ENCODE measurements at regions not wholly inside any gene's neighbourhood (a gene's known extent, or its start where the extent isn't known, plus 50 kb on each side); places are given as distances from the start of the nearest gene placed in this dataset.

GRCh38 chr7:375901-376305 is 85.9 kb downstream of the FOXL3 start:
- peaks cover 10% of the 10 kb centered on the region for H3K4me1 ChIP-seq
- no peak for TF ChIP-seq POLR2A (IDR thresholded peaks at IDR 0.05)
- TF ChIP-seq CTCF (IDR thresholded peaks at IDR 0.05): no peak
- no peak overlapping the region for H3K4me3 ChIP-seq
- no peaks in the 10 kb centered on the region for H3K36me3 ChIP-seq (ENCODE audit: low read depth, missing control alignments)
- WGBS, 2 donors: 60 to 66% methylated on average over 18 to 19 of the region's 19 CpGs
- intact Hi-C loops (cut with DNase I; ENCODE audit: low total_unique reads): no loop called here
- no peak overlapping the region for H3K27ac ChIP-seq
- H3K27me3 ChIP-seq: no peaks in the 10 kb centered on the region
- no peak for DNase-seq
- H3K9me3 ChIP-seq: no peaks in the 10 kb centered on the region

- intact Hi-C loops (cut with DNase I; ENCODE audit: low total_unique reads): no loop called here
- TF ChIP-seq CTCF (IDR thresholded peaks at IDR 0.05) (no peak), POLR2A (IDR thresholded peaks at IDR 0.05) (no peak)
These were observed 86.5 kb downstream of the FOXL3 start for GRCh38 chr7:376306-377079.

GRCh38 chr7:377080-378040 is 87.4 kb downstream of the FOXL3 start:
- no peak overlapping the region for H3K27ac ChIP-seq
- no peak for TF ChIP-seq CTCF (IDR thresholded peaks at IDR 0.05)
- TF ChIP-seq POLR2A (IDR thresholded peaks at IDR 0.05): no peak
- no peaks in the 10 kb centered on the region for H3K27me3 ChIP-seq
- intact Hi-C loops (cut with DNase I; ENCODE audit: low total_unique reads): no loop called here
- H3K9me3 ChIP-seq: no peaks in the 10 kb centered on the region
- H3K36me3 ChIP-seq (ENCODE audit: low read depth, missing control alignments): no peaks in the 10 kb centered on the region
- H3K4me3 ChIP-seq: no peak overlapping the region
- H3K4me1 ChIP-seq: peaks cover 10% of the 10 kb centered on the region
- WGBS, 2 donors: 88 to 96% methylated on average over 9 to 35 of the region's 35 CpGs
- DNase-seq: no peak

More at GRCh38 chr7:376306-377079, 86.5 kb downstream of the FOXL3 start:
- Histone ChIP-seq H3K36me3 (ENCODE audit: low read depth, missing control alignments) (no peaks in the 10 kb centered on the region), H3K4me1 (peaks cover 10% of the 10 kb centered on the region), H3K27me3 (no peaks in the 10 kb centered on the region), H3K9me3 (no peaks in the 10 kb centered on the region), H3K4me3 (no peak overlapping the region), H3K27ac (no peak overlapping the region)
- 68 to 71% methylated on average over 17 to 39 of the region's 39 CpGs for WGBS, 2 donors
- no peak for DNase-seq

- Histone ChIP-seq H3K36me3 (ENCODE audit: low read depth, missing control alignments) (no peaks in the 10 kb centered on the region), H3K27ac (no peak overlapping the region), H3K27me3 (no peaks in the 10 kb centered on the region), H3K4me3 (no peak overlapping the region), H3K4me1 (peaks cover 10% of the 10 kb centered on the region), H3K9me3 (no peaks in the 10 kb centered on the region)
- no peak for TF ChIP-seq POLR2A (IDR thresholded peaks at IDR 0.05)
- TF ChIP-seq CTCF (IDR thresholded peaks at IDR 0.05): no peak
- no peak for DNase-seq
- 92 to 96% methylated on average over 13 of the region's 13 CpGs for WGBS, 2 donors
- intact Hi-C loops (cut with DNase I; ENCODE audit: low total_unique reads): no loop called here
These were observed 88.1 kb downstream of the FOXL3 start for GRCh38 chr7:378041-378420.
